ENCODE measurements at regions not wholly inside any gene's neighbourhood (a gene's known extent, or its start where the extent isn't known, plus 50 kb on each side); places are given as distances from the start of the nearest gene placed in this dataset.

DNA sequence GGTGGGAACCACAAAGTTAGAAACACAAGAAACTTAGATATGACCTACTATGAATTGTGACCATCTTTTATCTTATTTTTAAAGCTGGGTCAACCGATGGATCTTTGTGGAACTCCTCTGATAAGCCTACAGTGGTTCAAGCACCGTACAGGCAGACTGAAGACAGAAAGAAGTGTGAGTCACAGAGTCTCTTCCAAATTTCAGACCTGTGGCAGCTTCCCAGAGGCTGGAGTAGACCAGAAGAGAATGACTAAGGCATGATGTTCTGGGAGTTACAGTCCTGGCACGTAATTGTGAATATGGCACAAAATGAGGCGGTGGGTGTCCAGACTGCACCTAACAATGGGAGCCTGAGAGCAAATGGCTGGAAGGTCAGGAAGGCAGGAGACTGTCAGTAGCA lies 70.0 kb downstream of the LMO4 start:
- H3K27ac ChIP-seq = no peak overlapping the region
- TF ChIP-seq ZFX (IDR thresholded peaks at IDR 0.05; ENCODE audit: borderline replicate concordance) = no peak
- TF ChIP-seq, protein P1, sequence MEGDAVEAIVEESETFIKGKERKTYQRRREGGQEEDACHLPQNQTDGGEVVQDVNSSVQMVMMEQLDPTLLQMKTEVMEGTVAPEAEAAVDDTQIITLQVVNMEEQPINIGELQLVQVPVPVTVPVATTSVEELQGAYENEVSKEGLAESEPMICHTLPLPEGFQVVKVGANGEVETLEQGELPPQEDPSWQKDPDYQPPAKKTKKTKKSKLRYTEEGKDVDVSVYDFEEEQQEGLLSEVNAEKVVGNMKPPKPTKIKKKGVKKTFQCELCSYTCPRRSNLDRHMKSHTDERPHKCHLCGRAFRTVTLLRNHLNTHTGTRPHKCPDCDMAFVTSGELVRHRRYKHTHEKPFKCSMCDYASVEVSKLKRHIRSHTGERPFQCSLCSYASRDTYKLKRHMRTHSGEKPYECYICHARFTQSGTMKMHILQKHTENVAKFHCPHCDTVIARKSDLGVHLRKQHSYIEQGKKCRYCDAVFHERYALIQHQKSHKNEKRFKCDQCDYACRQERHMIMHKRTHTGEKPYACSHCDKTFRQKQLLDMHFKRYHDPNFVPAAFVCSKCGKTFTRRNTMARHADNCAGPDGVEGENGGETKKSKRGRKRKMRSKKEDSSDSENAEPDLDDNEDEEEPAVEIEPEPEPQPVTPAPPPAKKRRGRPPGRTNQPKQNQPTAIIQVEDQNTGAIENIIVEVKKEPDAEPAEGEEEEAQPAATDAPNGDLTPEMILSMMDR (IDR thresholded peaks at IDR 0.05) = no peak

DNA sequence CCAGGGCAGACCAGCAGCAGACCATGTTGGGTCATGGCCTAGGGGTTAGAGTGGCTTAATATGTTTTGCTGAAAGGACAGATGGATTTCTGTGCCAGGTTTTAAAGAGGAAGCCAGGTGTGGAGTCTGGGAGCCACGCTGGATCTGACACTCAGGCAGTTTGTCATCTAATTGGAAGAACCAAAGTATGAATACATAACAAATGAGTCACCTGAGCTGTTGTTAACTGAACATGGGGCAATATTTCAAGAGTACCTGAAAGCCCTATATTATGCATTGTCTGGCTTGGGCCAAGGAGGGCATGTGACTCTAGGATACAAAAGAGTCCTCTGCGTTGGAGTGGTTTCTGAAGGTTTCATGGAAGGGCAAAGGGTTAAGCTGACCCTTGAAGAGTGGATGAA lies 70.6 kb downstream of the LMO4 start:
- H3K27ac ChIP-seq = no peak overlapping the region

DNA sequence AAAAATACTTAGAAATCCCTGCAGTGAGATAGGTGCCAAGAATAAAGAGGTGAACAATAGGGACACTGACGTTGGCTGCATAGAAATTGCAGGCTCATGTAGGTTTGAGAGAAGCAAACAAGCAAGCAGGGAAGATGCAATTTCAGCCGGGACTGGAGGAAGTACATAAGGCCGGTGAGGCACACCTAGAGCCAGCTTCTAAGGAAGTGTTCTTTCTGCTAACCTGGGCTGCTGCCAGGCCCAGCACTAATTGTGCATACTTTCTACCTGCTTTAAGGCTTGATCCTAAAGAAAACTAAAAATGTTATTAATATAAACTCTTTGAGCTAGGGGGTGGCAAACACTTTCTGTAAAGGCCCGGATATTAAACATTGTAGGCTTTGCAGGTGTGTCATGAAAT lies 71.0 kb downstream of the LMO4 start:
- H3K27ac ChIP-seq = no peak overlapping the region
- TF ChIP-seq ZFX (IDR thresholded peaks at IDR 0.05; ENCODE audit: borderline replicate concordance) = no peak
- TF ChIP-seq, protein P1 (IDR thresholded peaks at IDR 0.05) = no peak

More for the DNA sequence above, 70.6 kb downstream of the LMO4 start:
- no peak for TF ChIP-seq ZFX (IDR thresholded peaks at IDR 0.05; ENCODE audit: borderline replicate concordance)
- TF ChIP-seq, protein P1 (IDR thresholded peaks at IDR 0.05) = no peak

DNA sequence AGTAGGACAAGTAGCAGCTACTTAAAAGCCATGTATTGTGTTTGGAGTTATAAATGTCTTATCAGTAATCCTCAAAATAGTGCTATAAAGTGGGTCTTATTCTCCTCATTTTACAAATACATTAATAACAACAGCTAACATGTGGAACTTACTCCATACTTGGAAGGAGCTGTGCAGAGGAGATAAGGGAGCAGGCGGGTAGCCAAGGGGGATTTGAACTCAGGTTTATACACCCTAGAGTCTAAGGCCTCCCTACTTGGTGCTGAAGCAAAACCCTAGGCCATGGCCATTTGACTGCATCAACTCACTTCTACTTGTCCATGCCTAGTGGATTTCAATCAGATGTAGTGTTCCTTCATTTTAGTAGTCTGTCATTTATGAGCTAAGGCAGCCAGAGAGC lies 72.1 kb downstream of the LMO4 start:
- TF ChIP-seq ZFX (IDR thresholded peaks at IDR 0.05; ENCODE audit: borderline replicate concordance) = no peak
- TF ChIP-seq, protein P1 (IDR thresholded peaks at IDR 0.05) = no peak
- no peak overlapping the region for H3K27ac ChIP-seq

DNA sequence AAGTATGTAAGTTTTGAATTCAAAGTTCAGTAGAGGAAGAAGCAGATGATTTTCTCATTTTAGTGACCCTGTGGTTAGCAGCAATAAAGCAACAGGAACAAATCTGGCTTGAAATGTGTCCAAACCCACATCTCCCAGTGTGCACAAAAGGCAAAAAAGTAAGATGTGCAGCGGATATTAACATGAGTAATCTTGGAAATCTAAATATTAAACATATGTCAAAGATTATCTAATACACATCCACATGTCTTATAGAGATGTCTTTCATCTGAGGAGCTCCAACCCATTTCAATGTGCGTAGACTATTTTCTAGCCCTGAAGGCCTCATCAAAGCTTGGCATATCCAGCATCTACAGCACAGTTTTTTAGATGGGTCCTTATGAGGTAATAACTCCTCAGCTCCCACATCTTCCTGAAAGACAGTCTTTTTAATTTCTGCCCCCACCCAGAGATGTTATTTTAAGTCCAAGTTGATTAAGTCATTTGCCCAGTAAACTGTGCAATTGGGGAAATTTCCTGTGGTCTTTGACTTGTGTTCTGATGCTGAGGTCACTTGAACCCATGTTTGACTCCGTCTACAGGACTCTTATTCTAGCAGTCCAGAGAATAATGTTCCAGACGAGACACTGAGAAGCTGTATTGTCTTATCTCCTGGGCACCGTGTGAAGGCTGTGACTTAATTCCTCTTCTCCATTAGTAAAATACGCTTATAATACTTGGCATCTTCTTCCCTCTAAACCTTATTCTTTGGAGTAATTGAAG lies 73.7 kb downstream of the LMO4 start:
- no peak for TF ChIP-seq ZFX (IDR thresholded peaks at IDR 0.05; ENCODE audit: borderline replicate concordance)
- TF ChIP-seq, protein P1 (IDR thresholded peaks at IDR 0.05) = no peak
- H3K27ac ChIP-seq = no peak overlapping the region

DNA sequence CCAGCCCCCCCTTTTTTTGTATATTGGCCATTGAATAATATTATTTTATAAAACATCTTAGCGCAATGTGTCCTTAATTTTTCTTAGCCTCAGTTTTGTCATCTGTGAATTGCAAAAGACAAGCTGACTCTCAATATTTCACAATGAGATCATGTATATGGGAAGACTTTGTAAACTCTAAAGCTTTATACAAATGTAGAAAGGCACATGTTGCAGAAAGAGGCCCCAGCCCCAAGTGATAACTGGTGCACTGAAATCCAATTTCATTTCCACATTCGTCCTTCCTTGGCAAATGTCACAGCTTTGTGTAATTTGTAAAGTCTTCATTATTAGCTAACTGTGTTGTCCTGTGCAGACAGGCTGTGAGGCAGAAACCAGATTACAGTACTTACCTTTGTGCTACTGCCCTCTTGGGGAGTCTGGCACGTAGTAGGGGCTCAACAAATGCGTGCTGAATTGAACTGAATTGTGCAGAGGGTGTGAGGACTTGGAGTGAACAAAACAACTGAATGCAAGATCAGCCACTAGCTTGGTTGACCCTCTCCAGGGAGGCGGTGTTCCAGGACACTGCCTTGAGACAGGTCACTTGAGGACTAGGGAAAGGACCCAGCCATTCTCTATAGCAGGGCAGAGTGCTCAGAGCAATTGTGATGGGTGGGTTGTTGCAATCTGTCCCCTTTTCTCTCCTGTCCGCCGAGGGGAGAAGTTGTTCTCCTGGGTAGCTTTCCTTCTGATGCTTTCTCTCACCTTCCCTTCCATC lies 74.6 kb downstream of the LMO4 start:
- TF ChIP-seq ZFX (IDR thresholded peaks at IDR 0.05; ENCODE audit: borderline replicate concordance) = no peak
- TF ChIP-seq, protein P1 (IDR thresholded peaks at IDR 0.05) = no peak

DNA sequence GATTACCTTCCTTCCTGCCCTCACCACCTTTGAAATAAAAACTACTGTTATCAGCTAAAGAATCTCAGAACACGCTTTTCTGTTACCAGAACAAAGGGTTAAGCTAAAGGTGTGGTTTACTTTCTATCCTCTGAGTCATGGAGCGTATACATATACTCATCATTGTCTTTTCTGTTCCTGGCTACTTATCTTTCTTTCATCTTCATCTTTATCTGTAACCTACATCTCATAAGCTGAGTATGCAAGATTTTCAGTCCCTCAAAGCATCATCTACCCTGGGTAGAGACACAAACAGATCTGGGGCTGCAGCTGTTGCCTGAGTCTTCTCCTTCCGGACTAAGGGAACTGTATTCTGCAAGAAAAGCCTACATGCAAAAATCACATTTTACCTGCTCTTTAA lies 75.6 kb downstream of the LMO4 start:
- TF ChIP-seq, protein P1 (IDR thresholded peaks at IDR 0.05) = no peak
- TF ChIP-seq ZFX (IDR thresholded peaks at IDR 0.05; ENCODE audit: borderline replicate concordance) = no peak
- no peak overlapping the region for H3K27ac ChIP-seq

More for the DNA sequence above, 74.6 kb downstream of the LMO4 start:
- H3K27ac ChIP-seq = no peak overlapping the region
